HEK293 (cell line): ENCODE measurements at regions not wholly inside any gene's neighbourhood (a gene's known extent, or its start where the extent isn't known, plus 50 kb on each side); places are given as distances from the start of the nearest gene placed in this dataset.

ENCODE experiments used
- OVOL3 ChIP-seq: fragments of 450-650 bp; formaldehyde crosslinking; IDR thresholded peaks from 2 replicates; pipeline ENCODE4 v1.5.1; 2016; ENCODE audit warnings: missing biosample characterization, missing genetic modification characterization
- TSHZ1 ChIP-seq: fragments of 450-650 bp; formaldehyde crosslinking; IDR thresholded peaks from 2 replicates; pipeline ENCODE4 v1.5.1; 2016; ENCODE audit warnings: missing biosample characterization, missing genetic modification characterization, borderline replicate concordance
- YY2 ChIP-seq: fragments of 450-650 bp; formaldehyde crosslinking; IDR thresholded peaks from 2 replicates; pipeline ENCODE4 v1.5.1; 2016; ENCODE audit warnings: missing biosample characterization, missing genetic modification characterization
- ZBTB10 ChIP-seq: fragments of 450-650 bp; formaldehyde crosslinking; IDR thresholded peaks from 2 replicates; pipeline ENCODE4 v1.5.1; 2016; ENCODE audit warnings: missing biosample characterization, missing genetic modification characterization
- ZBTB8A ChIP-seq: fragments of 450-650 bp; formaldehyde crosslinking; IDR thresholded peaks from 2 replicates; pipeline ENCODE4 v1.5.1; 2016; ENCODE audit warnings: missing biosample characterization, missing genetic modification characterization
- ZEB2 ChIP-seq: fragments of 450-650 bp; formaldehyde crosslinking; IDR thresholded peaks from 2 replicates; pipeline ENCODE4 v1.5.1; 2016; ENCODE audit warnings: missing biosample characterization, missing genetic modification characterization
- ZNF133 ChIP-seq: fragments of 450-650 bp; formaldehyde crosslinking; IDR thresholded peaks from 2 replicates; pipeline ENCODE4 v1.5.1; 2016; ENCODE audit warnings: missing biosample characterization, missing genetic modification characterization
- ZNF146 ChIP-seq: fragments of 450-650 bp; formaldehyde crosslinking; IDR thresholded peaks from 2 replicates; pipeline ENCODE4 v1.5.1; 2016; ENCODE audit warnings: missing biosample characterization, missing genetic modification characterization
- ZNF169 ChIP-seq: fragments of 450-650 bp; formaldehyde crosslinking; IDR thresholded peaks from 2 replicates; pipeline ENCODE4 v1.5.1; 2016; ENCODE audit warnings: missing biosample characterization, missing genetic modification characterization
- ZNF280D ChIP-seq: fragments of 450-650 bp; formaldehyde crosslinking; IDR thresholded peaks from 2 replicates; pipeline ENCODE4 v1.5.1; 2016; ENCODE audit warnings: missing biosample characterization, missing genetic modification characterization
- ZNF362 ChIP-seq: fragments of 450-650 bp; formaldehyde crosslinking; IDR thresholded peaks from 2 replicates; pipeline ENCODE4 v1.5.1; 2016; ENCODE audit warnings: missing biosample characterization, missing genetic modification characterization
- ZNF391 ChIP-seq: fragments of 450-650 bp; formaldehyde crosslinking; IDR thresholded peaks from 2 replicates; pipeline ENCODE4 v1.5.1; 2016; ENCODE audit warnings: low read depth, missing biosample characterization, missing genetic modification characterization, borderline replicate concordance
- ZNF416 ChIP-seq: fragments of 450-650 bp; formaldehyde crosslinking; IDR thresholded peaks from 2 replicates; pipeline ENCODE4 v1.5.1; 2016; ENCODE audit warnings: missing biosample characterization, missing genetic modification characterization
- ZNF518A ChIP-seq: fragments of 450-650 bp; formaldehyde crosslinking; conservative IDR thresholded peaks from 2 replicates; pipeline ENCODE4 v1.5.1; 2016; ENCODE audit warnings: low read depth, missing biosample characterization, missing genetic modification characterization
- ZNF521 ChIP-seq: fragments of 450-650 bp; formaldehyde crosslinking; IDR thresholded peaks from 2 replicates; pipeline ENCODE4 v1.5.1; 2017; ENCODE audit warnings: missing biosample characterization, mild to moderate bottlenecking, missing genetic modification characterization
- ZNF580 ChIP-seq: fragments of 450-650 bp; formaldehyde crosslinking; IDR thresholded peaks from 2 replicates; pipeline ENCODE4 v1.5.1; 2016; ENCODE audit warnings: missing biosample characterization, missing genetic modification characterization
- ZNF600 ChIP-seq: fragments of 450-650 bp; formaldehyde crosslinking; IDR thresholded peaks from 2 replicates; pipeline ENCODE4 v1.5.1; 2016; ENCODE audit warnings: missing biosample characterization, missing genetic modification characterization
- ZNF654 ChIP-seq: fragments of 450-650 bp; formaldehyde crosslinking; IDR thresholded peaks from 2 replicates; pipeline ENCODE4 v1.5.1; 2016; ENCODE audit warnings: low read depth, missing biosample characterization, missing genetic modification characterization
- ZNF707 ChIP-seq: fragments of 450-650 bp; formaldehyde crosslinking; IDR thresholded peaks from 2 replicates; pipeline ENCODE4 v1.5.1; 2016; ENCODE audit warnings: missing biosample characterization, missing genetic modification characterization
- ZNF76 ChIP-seq: fragments of 450-650 bp; formaldehyde crosslinking; IDR thresholded peaks from 2 replicates; pipeline ENCODE4; 2016; ENCODE audit warnings: low read depth, missing biosample characterization, missing genetic modification characterization, borderline replicate concordance
- TF ChIP-seq, protein P1 (sequence below): fragments of 450-650 bp; formaldehyde crosslinking; IDR thresholded peaks from 2 replicates; pipeline ENCODE4 v1.5.1; 2016; ENCODE audit warnings: missing biosample characterization, missing genetic modification characterization, low read depth

DNA sequence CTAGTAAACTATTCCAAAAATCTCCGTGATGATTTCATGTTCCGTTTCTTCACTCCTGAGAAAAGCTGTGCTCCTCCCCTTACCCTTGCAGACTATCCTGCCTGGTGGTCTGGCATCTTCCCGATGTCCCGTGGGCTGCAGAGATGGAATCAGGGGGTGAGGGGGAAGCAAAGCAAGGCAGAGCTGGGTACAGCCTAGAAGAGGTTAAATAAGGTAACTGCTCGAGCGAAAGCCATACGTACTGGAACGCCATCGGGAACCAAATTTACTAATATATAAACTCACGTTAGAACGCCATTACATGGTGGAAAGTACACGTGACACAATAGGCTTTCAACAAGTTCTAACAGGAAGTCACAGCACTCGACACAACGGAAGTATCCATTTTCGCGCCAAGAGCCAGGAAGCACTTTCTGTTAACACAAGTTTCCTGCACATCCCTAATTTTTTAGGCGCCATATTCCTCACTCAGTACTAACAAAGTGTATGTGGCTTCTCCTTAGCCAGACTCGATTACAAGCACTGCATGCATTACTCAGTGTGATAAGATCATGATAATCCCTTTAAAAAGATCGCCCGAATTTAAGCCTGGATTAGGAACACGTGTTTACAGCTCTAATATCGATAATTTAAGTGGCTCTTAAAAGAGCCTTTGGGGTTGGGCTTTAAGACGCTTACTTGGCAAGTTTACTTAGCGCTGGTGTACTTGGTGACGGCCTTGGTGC lies 101.6 kb upstream of the PRSS16 start (continued):
- TF ChIP-seq YY2 (peak; percentile 42; the same call in 1 of the 2 replicates), ZNF146 (tag by site-specific recombination) (no peak), ZNF76 (tag by site-specific recombination) (peak; percentile 61; the same call in 1 of the 2 replicates), ZNF518A (tag by site-specific recombination) (peak; percentile 72), ZBTB8A (tag by site-specific recombination) (peak; percentile 48; the same call in 1 of the 2 replicates), ZEB2 (tag by site-specific recombination) (peak; percentile 14; the same call in 1 of the 2 replicates), ZNF580 (tag by site-specific recombination) (no peak), ZNF169 (no peak), ZNF391 (tag by site-specific recombination) (no peak), ZNF654 (tag by site-specific recombination) (no peak), ZNF416 (tag by site-specific recombination) (no peak), ZNF362 (tag by site-specific recombination) (no peak), ZBTB10 (no peak; the same call in 1 of the 2 replicates), ZNF521 (tag by site-specific recombination) (no peak), ZNF600 (tag by site-specific recombination) (peak; percentile 94), ZNF707 (no peak), OVOL3 (no peak), ZNF133 (no peak), ZNF280D (tag by site-specific recombination) (no peak), TSHZ1 (no peak)
- TF ChIP-seq, protein P1, sequence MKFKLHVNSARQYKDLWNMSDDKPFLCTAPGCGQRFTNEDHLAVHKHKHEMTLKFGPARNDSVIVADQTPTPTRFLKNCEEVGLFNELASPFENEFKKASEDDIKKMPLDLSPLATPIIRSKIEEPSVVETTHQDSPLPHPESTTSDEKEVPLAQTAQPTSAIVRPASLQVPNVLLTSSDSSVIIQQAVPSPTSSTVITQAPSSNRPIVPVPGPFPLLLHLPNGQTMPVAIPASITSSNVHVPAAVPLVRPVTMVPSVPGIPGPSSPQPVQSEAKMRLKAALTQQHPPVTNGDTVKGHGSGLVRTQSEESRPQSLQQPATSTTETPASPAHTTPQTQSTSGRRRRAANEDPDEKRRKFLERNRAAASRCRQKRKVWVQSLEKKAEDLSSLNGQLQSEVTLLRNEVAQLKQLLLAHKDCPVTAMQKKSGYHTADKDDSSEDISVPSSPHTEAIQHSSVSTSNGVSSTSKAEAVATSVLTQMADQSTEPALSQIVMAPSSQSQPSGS (tag by site-specific recombination), result no peak
